Type B pancreatic cell (in vitro differentiated cells): ENCODE measurements at regions not wholly inside any gene's neighbourhood (a gene's known extent, or its start where the extent isn't known, plus 50 kb on each side); places are given as distances from the start of the nearest gene placed in this dataset.

Experiments
- DNase-seq: peaks from one replicate; pipeline ENCODE4 v3.0.0; 2021; ENCODE audit warnings: mixed read lengths; ENCODE audit not compliant: unreplicated experiment; ENCODE audit errors: extremely low spot score
- H3K27ac Mint-ChIP-seq: 2 replicates; pipeline ENCODE4 v1.8.0; 2021; ENCODE audit warnings: mild to moderate bottlenecking, mixed read lengths
- H3K27me3 Mint-ChIP-seq: 2 replicates; pipeline ENCODE4 v1.8.0; 2021; ENCODE audit warnings: mixed read lengths
- H3K36me3 Mint-ChIP-seq: 2 replicates; pipeline ENCODE4 v1.8.0; 2021; ENCODE audit warnings: mixed read lengths
- H3K4me1 Mint-ChIP-seq: one replicate; pipeline ENCODE4 v1.8.0; 2021; ENCODE audit warnings: mixed read lengths; ENCODE audit not compliant: unreplicated experiment
- H3K4me3 Mint-ChIP-seq: 2 replicates; pipeline ENCODE4 v1.8.0; 2021; ENCODE audit warnings: mild to moderate bottlenecking, mixed read lengths
- H3K9me3 Mint-ChIP-seq: 2 replicates; pipeline ENCODE4 v1.8.0; 2021; ENCODE audit warnings: mixed read lengths
- TF ChIP-seq, protein P1 (sequence below): fragments of 200-600 bp; sonication (generic); conservative IDR thresholded peaks from 2 replicates; pipeline ENCODE4 v1.5.0; 2021; ENCODE audit warnings: antibody characterized with exemption, mild to moderate bottlenecking

DNA sequence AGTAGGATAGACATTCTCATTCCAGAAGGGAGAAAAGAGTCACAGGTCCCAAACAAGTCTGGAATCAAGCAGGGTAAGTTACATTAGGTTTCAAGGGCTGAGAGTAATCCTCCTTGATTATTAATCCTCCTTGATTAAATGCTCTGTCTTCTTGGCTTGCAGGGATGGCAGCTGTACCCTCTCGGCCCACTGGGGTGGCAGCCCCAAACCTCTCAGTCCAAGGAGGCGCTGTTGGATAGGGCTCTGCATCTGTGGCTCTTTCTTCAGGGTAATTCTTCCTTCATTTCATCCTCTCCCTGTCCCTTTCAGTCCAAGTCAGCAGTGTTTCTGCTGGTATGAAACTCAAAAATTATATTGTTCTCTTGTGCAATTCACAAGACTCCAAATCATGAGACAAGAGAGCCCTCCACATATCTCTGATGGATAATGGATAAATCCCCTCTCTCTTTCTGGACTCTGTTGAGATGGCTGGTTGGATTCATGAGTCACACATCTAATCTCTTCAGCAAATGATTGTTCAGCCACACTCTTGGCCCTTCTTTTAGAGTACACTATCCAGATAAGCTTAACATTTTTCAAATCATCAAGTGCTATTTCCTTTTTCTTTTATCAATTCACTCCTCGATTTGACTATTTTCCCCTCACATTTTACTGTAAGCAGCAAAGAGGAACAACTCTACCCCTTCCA is 323.7 kb upstream of the HTR2A start:
- H3K27me3 Mint-ChIP-seq, result no peaks in the 10 kb centered on the region
- no peak overlapping the region for H3K27ac Mint-ChIP-seq
- TF ChIP-seq, protein P1, sequence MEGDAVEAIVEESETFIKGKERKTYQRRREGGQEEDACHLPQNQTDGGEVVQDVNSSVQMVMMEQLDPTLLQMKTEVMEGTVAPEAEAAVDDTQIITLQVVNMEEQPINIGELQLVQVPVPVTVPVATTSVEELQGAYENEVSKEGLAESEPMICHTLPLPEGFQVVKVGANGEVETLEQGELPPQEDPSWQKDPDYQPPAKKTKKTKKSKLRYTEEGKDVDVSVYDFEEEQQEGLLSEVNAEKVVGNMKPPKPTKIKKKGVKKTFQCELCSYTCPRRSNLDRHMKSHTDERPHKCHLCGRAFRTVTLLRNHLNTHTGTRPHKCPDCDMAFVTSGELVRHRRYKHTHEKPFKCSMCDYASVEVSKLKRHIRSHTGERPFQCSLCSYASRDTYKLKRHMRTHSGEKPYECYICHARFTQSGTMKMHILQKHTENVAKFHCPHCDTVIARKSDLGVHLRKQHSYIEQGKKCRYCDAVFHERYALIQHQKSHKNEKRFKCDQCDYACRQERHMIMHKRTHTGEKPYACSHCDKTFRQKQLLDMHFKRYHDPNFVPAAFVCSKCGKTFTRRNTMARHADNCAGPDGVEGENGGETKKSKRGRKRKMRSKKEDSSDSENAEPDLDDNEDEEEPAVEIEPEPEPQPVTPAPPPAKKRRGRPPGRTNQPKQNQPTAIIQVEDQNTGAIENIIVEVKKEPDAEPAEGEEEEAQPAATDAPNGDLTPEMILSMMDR, result no peak
- peaks cover 4% of the 10 kb centered on the region for H3K9me3 Mint-ChIP-seq
- no peak for DNase-seq
- H3K36me3 Mint-ChIP-seq, result no peaks in the 10 kb centered on the region
- H3K4me3 Mint-ChIP-seq, result no peak overlapping the region
- H3K4me1 Mint-ChIP-seq, result peaks cover 4% of the 10 kb centered on the region

DNA sequence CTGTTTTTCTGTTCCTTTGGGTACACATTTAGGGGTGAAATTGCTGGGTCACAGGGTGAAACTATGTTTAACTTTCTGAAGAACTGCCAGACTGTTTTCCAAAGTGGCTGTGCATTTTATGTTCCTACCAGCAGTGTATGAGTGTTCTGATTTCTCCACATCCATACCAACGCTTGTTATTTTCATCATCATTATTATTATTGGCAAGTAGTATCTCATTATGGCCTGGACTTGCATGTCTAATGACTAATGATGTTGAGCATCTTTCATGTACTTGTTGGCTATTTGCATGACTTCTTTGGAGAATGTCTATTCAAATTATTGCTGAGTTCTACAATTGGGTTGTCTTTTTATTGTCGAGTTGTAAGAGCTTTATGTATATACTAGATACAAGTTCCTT is 321.8 kb upstream of the HTR2A start:
- Mint-ChIP-seq H3K27ac (no peak overlapping the region), H3K4me3 (no peak overlapping the region), H3K4me1 (peaks cover 5% of the 10 kb centered on the region), H3K27me3 (no peaks in the 10 kb centered on the region), H3K36me3 (no peaks in the 10 kb centered on the region), H3K9me3 (peaks cover 4% of the 10 kb centered on the region)
- TF ChIP-seq, protein P1, result no peak
- DNase-seq, result no peak

DNA sequence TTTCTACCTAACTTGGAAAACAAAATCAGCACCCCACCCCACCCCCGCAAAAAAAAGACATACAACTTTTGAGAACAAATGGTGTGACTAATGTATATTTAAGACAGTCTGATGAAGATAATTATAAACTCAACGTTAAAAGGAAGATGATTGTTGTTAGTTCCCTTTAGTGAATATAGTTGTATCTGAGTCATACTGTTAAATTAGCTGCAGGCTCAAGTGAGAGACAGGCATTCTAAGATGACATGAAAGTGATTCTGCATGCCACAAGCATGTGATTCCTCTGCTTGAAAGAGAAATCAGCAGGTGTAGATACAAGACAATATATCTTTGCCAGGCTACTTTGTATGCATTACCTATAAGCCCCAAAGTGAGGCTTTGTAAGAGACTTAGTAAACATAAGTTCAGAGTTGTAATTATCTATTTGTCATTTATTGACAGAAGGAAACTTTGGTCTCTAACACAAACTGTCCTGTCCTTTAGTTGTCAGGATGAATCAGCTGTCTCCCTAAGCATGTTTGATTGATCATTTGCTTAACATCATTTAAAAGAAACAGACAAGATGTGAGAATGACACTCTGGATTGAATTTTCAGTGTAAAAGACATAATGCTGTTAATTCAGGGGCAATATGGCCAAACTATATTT is 319.4 kb upstream of the HTR2A start:
- no peak overlapping the region for H3K27ac Mint-ChIP-seq
- peaks cover 4% of the 10 kb centered on the region for H3K9me3 Mint-ChIP-seq
- TF ChIP-seq, protein P1, result no peak
- peaks cover 2% of the 10 kb centered on the region for H3K27me3 Mint-ChIP-seq
- H3K4me1 Mint-ChIP-seq, result peaks cover 8% of the 10 kb centered on the region
- no peak for DNase-seq
- H3K4me3 Mint-ChIP-seq, result no peak overlapping the region
- H3K36me3 Mint-ChIP-seq, result no peaks in the 10 kb centered on the region

DNA sequence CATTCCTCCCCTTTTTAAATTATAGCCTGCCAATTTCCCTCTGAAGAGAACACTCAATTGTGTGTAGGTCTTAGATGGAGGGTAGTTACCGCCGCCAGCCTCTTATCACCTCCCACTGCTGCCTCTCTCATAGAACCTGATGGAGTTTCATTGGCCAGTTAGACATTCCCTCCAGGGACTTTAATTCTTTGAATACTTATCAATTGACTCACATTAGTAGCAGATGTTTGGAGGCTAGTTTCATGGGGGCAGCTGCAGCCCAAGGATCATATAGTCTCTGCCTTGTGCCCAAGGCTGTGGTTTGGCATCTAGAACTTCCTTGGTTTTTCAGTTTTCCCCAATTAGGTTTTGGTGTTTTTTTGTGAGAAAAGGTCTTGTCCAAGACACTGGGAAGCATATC is 318.9 kb upstream of the HTR2A start:
- no peak overlapping the region for H3K4me3 Mint-ChIP-seq
- TF ChIP-seq, protein P1, result no peak
- H3K27ac Mint-ChIP-seq, result no peak overlapping the region
- no peaks in the 10 kb centered on the region for H3K36me3 Mint-ChIP-seq
- peaks cover 4% of the 10 kb centered on the region for H3K9me3 Mint-ChIP-seq
- peaks cover 3% of the 10 kb centered on the region for H3K27me3 Mint-ChIP-seq
- H3K4me1 Mint-ChIP-seq, result peaks cover 14% of the 10 kb centered on the region
- no peak for DNase-seq

DNA sequence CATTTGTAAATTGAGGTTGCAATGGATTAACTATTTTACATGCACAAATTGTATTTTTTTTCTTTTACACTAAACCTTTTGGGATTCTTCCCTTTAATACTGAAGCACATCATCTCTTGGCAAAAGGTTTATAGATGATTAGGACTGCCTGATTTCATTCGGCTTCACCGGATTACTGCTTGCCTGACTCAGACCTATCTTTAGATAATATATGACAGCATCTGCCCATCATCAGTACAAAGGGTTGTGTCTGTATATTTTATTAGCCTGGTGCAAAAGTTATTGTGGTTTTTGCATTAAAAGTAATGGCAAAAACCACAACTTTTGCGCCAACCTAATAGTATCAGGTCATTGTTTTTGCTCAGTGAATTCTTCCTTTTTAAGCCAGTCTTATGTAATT is 316.2 kb upstream of the HTR2A start:
- peaks cover 3% of the 10 kb centered on the region for H3K27me3 Mint-ChIP-seq
- peaks cover 17% of the 10 kb centered on the region for H3K4me1 Mint-ChIP-seq
- H3K27ac Mint-ChIP-seq, result no peak overlapping the region
- H3K36me3 Mint-ChIP-seq, result no peaks in the 10 kb centered on the region
- peaks cover 4% of the 10 kb centered on the region for H3K9me3 Mint-ChIP-seq
- no peak for DNase-seq
- TF ChIP-seq, protein P1, result no peak
- no peak overlapping the region for H3K4me3 Mint-ChIP-seq
